ENCODE measurements at regions not wholly inside any gene's neighbourhood (a gene's known extent, or its start where the extent isn't known, plus 50 kb on each side); places are given as distances from the start of the nearest gene placed in this dataset.
"Not testable (repeated sequence)": the region's sequence is repeated elsewhere in the genome, so short reads cannot be mapped to it uniquely, and the experiment has no call there.

GRCh38 chr5:163330723-163331668 lies 106.4 kb upstream of the CCNG1 start:
- ChIA-PET CTCF (interaction anchor here (0.7 to 1.4 kb wide), 2 partner anchors 17 to 78 kb away, joined by 3 to 12 read pairs; no protein-coding TSS in a partner anchor), POLR2A (interaction anchor here (0.8 to 1.5 kb wide), 2 partner anchors 9 to 107 kb away, joined by 3 to 5 read pairs; partner anchors contain the start of gene CCNG1)
- peaks cover 29% of the 10 kb centered on the region for H3K36me3 Mint-ChIP-seq
- TF ChIP-seq FOXP1 (CRISPR knock-in tag; IDR thresholded peaks at IDR 0.05; ENCODE audit: borderline replicate concordance) (no peak), TP53 (CRISPR knock-in tag; IDR thresholded peaks at IDR 0.05) (no peak), KAT7 (CRISPR knock-in tag; IDR thresholded peaks at IDR 0.05; ENCODE audit: borderline replicate concordance) (no peak), ATF1 (CRISPR knock-in tag; IDR thresholded peaks at IDR 0.05) (no peak), MXD4 (CRISPR knock-in tag; IDR thresholded peaks at IDR 0.05; ENCODE audit: borderline replicate concordance) (no peak), CBFB (CRISPR knock-in tag; IDR thresholded peaks at IDR 0.05; ENCODE audit: low read depth) (no peak), ZNF416 (CRISPR knock-in tag; IDR thresholded peaks at IDR 0.05) (no peak), JAZF1 (CRISPR knock-in tag; IDR thresholded peaks at IDR 0.05) (no peak), ERG (CRISPR knock-in tag; IDR thresholded peaks at IDR 0.05) (no peak), FOXJ3 (CRISPR knock-in tag; IDR thresholded peaks at IDR 0.05; ENCODE audit: borderline replicate concordance) (no peak), ZNF121 (CRISPR knock-in tag; IDR thresholded peaks at IDR 0.05) (no peak), ZNF317 (CRISPR knock-in tag; IDR thresholded peaks at IDR 0.05; ENCODE audit: borderline replicate concordance, low read depth) (no peak), E2F4 (CRISPR knock-in tag; IDR thresholded peaks at IDR 0.05; ENCODE audit: borderline replicate concordance, low read depth) (no peak), CREB1 (CRISPR knock-in tag; IDR thresholded peaks at IDR 0.05) (no peak), ZNF425 (CRISPR knock-in tag; conservative IDR thresholded peaks at IDR 0.05) (no peak), SMAD3 (CRISPR knock-in tag; IDR thresholded peaks at IDR 0.05; ENCODE audit: borderline replicate concordance) (no peak)
- peaks cover 74% of the 10 kb centered on the region for H3K4me1 Mint-ChIP-seq
- H3K27me3 Mint-ChIP-seq (ENCODE audit: low read depth) = peaks cover 3% of the 10 kb centered on the region
- peak; percentile 84 for ATAC-seq
- H3K9me3 Mint-ChIP-seq = peaks cover 28% of the 10 kb centered on the region
- peak overlapping the region; percentile 38 for H3K4me3 Mint-ChIP-seq
- H3K27ac Mint-ChIP-seq = peak overlapping the region; percentile 80
- DNase-seq (ENCODE audit: low spot score) = peak; percentile 24

- CTCF ChIA-PET; POLR2A ChIA-PET; DNase-seq (ENCODE audit: low spot score); ATAC-seq; H3K4me3 Mint-ChIP-seq; H3K27ac Mint-ChIP-seq; H3K27me3 Mint-ChIP-seq (ENCODE audit: low read depth): not testable (repeated sequence)
- H3K36me3 Mint-ChIP-seq = peaks cover 32% of the 10 kb centered on the region
- peaks cover 31% of the 10 kb centered on the region for H3K4me1 Mint-ChIP-seq
- H3K9me3 Mint-ChIP-seq = peaks cover 32% of the 10 kb centered on the region
These were observed 101.3 kb upstream of the CCNG1 start for GRCh38 chr5:163336074-163336473.

GRCh38 chr5:163339148-163339547 lies 98.2 kb upstream of the CCNG1 start:
- ATAC-seq = no peak
- TF ChIP-seq JUN (CRISPR knock-in tag; IDR thresholded peaks at IDR 0.05) = no peak
- TF ChIP-seq TEAD4 (CRISPR knock-in tag; IDR thresholded peaks at IDR 0.05) = no peak
- no peak for TF ChIP-seq SMAD4 (CRISPR knock-in tag; IDR thresholded peaks at IDR 0.05)
- TF ChIP-seq FOXP1 (CRISPR knock-in tag; IDR thresholded peaks at IDR 0.05; ENCODE audit: borderline replicate concordance) = no peak
- TF ChIP-seq AFF4 (CRISPR knock-in tag; IDR thresholded peaks at IDR 0.05; ENCODE audit: borderline replicate concordance) = no peak
- no peak for TF ChIP-seq HMGXB4 (CRISPR knock-in tag; IDR thresholded peaks at IDR 0.05)

More at GRCh38 chr5:163339148-163339547, 98.2 kb upstream of the CCNG1 start:
- Mint-ChIP-seq H3K4me1 (peaks cover 10% of the 10 kb centered on the region), H3K27me3 (ENCODE audit: low read depth) (peaks cover 3% of the 10 kb centered on the region), H3K36me3 (peaks cover 21% of the 10 kb centered on the region), H3K4me3 (no peak overlapping the region), H3K9me3 (peaks cover 25% of the 10 kb centered on the region), H3K27ac (no peak overlapping the region)
- ChIA-PET POLR2A (no interaction called here), CTCF (no interaction called here)
- no peak for DNase-seq (ENCODE audit: low spot score)

Data from WTC11 (cell line).